GM21576 (cell line): ENCODE measurements at regions not wholly inside any gene's neighbourhood (a gene's known extent, or its start where the extent isn't known, plus 50 kb on each side); places are given as distances from the start of the nearest gene placed in this dataset.
"Not testable (repeated sequence)": the region's sequence is repeated elsewhere in the genome, so short reads cannot be mapped to it uniquely, and the experiment has no call there.

ENCODE experiments used
- ATAC-seq: cut with Tn5 transposase; IDR thresholded peaks from one replicate; pipeline ENCODE4 v1.9.1; 2021; ENCODE audit warnings: mild to moderate bottlenecking, moderate library complexity; ENCODE audit not compliant: unreplicated experiment

DNA sequence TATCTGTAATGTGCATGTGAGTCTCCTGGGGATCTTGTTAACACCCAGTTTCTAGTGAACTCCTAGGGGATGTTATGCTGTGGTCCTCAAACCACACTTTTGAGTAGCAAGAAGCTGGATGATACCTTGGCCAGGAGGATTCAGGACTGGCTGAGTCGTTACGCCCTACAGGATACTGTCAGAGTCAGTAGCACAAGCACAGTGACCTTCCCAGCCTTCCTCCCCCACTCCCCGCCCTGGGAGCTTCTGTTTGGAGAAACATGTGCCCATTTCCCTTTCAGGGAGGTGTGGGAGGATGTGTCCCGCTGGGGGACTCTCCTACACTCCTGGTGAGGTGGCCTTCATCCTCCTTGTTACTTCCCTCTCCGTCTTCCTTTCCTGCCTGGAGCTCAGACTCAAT is 76.4 kb upstream of the TRPM1 start:
- no peak for ATAC-seq

DNA sequence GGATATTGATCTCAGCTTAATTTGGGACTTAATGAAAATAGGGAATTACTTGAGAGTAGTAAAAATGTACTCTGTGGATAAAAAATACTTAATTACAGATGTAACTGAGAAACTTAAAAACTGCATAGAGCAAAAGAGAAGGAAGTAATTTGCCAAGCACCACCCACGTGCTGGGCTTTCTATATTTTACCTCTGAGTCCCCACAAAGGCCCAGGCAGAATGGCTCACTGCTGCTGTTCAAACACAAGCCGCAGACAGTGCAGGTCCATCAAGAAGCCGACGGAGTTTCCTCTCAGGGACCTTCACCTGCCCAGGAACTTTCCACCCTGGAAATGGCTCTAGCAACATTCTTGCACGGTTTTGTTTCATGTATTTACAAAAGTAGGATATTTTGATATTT is 77.2 kb upstream of the TRPM1 start:
- no peak for ATAC-seq

DNA sequence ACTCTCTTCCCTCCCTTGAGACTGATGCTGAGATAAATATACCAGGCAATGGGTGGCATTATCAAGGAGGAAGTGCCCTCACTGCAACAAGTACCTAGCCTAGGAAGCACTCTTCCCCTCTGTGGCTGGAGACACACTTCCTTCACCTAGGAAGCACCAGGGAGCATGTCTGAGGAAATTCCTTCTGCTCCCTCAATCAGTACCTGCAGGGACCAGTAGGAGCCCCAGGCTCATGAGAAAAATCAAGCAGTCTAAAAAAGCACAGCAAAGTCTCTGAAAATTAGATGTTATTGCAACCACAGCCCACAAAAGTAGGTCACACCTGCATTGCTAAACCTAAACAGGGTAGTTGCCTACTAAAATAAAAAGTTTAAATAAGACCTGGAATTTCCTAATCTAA is 78.2 kb upstream of the TRPM1 start:
- ATAC-seq: no peak

- ATAC-seq: no peak
Observed at GRCh38 chr15:31193291-31193690, 91.8 kb upstream of the TRPM1 start.

DNA sequence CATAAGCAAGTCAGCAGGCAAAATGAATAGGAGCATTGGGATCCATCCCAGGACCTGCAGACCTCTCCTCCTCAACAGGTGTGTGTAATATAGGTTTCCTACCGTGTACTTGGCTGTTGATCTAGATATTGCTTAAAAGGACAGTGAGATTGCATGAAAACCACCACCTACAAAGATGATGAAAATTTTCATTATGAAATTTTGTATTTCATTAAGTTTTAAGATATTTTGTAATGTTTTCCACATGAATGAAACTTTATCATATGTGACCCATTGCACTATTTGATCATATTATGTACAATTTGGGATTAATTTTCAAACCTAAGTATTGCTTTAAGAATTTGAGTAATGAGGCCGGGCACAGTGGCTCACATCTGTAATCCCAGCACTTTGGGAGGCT is 94.3 kb upstream of the TRPM1 start:
- no peak for ATAC-seq

DNA sequence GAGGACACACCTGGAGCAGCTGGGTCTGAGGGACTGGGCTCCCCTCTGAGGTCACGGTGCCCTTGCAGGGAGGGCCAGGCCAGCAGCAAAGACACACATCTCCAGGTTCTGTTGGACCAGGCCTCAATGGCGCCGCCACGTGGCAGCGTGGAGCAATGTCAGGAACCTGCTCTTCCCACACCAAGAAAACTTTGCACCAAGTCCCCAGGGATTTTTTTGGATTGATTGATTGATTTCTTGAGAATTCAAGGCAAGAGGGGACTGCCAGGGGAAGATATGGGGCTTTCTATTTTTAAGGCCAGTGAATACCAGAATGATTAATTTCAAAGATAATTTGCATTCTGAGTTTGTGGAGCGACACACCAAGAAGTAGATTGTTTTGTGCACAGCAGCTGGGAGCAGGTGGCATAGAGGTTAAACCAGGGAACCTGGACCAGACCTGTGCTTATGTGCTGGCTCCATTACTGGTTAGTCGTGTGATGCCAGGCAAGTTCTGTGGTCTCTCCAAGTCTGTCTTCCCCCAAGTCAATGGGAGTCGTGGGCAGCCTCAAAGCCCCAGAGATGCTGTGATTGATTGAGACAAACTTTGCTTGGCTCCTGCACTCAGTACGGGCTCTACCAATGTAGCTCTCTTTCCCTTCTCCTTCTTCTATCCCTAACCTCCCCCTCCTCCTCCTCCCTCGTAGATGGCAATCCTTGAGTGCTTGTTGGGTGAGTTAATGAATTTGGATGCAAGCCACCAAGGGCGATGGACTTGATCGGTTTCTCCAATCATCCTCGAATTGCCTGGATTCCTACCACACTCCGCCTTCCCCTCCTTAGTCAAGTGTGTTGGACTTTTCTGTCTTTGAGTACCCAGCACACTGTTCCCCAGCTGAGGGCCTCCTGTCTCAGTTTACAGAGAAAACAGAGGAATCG is 96.2 kb upstream of the TRPM1 start:
- ATAC-seq: no peak

- no peak for ATAC-seq
Observed at GRCh38 chr15:31200735-31201151, 99.2 kb upstream of the TRPM1 start.

DNA sequence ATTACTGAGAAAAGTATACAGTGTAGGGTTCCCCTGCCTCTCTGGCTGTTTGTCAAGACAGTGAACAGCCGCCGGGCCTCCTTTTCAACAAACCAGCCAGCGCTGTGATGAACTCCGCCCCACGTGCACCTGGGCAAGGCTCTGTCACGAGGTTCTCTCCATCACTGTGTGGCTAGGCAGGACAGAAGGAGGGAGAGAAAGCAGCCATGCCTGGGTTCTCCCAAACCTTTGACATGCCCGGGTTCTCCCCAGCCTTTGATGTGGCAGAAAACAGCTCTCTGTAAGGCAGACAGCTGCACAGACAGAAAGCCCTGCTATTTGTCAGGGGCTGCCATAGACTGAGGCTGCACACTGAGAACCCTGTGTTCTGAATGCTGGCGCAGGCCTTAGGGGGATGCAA is 101.4 kb upstream of the TRPM1 start:
- ATAC-seq: no peak

DNA sequence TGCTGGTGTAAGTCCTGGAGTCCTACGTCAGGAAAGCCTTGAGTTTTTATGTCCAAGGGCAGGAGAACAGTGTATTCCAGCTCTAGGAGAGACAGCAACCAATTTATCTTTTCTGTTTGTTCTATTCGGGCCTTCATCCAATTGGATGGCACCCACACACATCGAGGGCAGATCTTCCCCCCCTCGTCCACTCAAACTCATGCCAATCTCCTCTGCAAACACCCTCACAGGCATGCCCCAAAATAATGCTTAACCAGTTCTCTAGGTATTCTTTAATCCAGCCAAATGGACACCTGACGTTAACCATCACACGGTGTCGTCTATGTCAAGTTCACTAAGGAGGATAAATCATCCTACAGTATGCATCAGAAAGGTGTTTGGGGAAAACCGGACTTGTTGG is 102.5 kb upstream of the TRPM1 start:
- no peak for ATAC-seq

DNA sequence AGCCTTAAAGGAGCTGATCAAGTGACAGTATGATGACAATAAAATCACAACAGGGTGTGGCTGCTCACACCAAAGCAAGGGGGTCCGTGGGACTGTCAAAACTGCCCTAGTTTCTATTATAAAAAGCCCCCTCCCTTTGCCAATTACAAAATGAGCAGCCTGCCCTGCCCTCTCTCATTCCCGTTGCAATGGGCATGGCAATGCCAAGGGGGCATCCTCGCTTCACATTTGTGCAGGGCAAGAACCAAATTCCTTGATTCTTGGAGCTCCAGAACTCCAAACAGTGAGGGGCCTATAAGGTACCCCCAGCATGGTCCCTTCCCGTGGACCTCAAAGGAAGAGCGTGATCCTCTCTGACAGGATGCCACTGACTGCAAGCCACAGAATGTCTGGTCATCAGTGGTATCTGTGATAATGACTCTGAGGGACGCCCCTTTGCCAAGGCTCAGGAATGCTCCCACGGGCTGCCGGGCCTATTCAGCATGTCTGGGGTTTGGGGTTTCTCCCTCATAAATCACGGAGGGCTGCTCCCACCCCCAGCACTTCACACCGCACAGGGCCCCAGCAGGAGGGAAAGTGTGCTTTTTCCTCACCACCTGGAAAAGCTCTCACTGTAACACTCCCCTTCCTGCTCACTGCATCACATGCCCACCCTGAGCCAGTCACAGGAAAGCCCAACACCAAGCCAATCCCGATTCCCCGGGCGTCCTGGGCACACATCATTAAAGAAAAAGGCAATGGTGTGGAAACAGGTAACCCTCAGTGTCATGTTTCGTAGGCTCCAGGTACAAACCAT is 105.1 kb upstream of the TRPM1 start:
- no peak for ATAC-seq

DNA sequence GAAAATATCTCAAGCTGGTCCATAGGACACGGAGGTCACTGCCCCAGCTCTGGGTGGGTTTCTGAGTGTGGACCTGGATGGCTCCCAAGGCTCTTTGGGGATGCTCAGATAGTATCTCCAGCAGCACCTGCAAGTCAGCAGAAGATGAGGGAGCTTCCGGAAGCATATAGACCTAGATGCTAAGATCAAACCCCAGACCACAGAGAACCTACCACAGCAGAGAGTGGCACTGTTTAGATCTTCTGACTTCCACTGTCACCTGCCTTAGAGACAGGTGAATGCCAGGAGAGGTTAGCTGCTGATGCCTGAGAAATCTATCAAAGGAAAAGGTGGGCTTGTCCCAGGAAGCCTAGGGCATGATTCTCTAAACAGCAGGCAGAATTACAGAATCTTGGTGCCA is 105.7 kb upstream of the TRPM1 start:
- no peak for ATAC-seq

DNA sequence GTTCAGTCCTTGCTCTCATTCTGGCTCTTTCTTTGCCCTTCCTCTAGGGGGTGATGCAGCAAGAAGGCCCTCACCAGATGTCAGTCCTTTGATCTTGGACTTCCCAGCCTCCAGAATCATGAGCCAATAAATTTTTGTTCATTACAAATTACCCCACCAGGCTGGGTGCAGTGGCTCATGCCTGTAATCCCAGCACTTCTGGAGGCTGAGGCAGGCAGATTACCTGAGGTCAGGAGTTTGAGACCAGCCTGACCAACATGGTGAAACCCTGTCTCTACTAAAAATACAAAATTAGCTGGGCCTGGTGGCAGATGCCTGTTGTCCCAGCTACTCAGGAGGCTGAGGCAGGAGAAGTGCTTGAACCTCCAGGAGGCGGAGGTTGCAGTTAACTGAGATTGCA is 106.3 kb upstream of the TRPM1 start:
- ATAC-seq: not testable (repeated sequence)

DNA sequence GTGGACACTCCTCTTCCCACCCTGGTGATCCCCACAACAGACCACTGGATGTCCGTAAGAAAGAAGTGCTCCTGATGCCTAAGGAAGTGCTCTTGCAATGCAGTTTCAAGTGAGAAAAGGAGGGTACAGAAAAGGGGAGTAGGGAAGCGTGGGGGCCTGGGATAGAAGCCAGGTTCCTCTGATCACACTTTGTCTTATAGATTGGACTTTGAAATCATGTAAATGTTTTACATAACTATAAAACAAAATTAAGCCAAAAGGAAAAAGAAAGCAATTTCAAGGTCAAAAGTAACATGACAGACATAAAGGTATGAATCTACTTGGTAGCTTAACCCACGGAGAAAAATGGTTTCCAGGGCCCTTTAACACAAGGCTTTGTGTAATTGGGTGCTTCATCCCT is 107.3 kb upstream of the TRPM1 start:
- ATAC-seq: no peak

DNA sequence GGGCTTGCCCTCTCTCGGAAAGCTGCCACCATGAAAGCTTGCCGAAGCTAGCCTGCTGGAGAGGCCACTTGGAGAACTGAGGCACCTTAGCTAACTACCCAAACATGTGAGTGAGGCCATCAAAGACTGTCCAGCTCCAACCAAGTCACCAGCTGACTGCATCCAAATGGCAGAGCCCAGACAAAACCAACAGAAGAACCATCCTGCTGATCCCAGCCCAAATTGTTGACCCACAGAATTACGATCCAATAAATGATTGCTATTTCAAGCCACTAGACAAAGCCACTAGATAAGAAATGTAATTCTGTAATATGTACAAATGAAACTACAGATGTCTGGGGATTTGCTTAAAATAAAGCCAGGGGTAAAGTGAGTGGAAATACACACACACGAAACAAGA is 109.8 kb upstream of the TRPM1 start:
- ATAC-seq: no peak

DNA sequence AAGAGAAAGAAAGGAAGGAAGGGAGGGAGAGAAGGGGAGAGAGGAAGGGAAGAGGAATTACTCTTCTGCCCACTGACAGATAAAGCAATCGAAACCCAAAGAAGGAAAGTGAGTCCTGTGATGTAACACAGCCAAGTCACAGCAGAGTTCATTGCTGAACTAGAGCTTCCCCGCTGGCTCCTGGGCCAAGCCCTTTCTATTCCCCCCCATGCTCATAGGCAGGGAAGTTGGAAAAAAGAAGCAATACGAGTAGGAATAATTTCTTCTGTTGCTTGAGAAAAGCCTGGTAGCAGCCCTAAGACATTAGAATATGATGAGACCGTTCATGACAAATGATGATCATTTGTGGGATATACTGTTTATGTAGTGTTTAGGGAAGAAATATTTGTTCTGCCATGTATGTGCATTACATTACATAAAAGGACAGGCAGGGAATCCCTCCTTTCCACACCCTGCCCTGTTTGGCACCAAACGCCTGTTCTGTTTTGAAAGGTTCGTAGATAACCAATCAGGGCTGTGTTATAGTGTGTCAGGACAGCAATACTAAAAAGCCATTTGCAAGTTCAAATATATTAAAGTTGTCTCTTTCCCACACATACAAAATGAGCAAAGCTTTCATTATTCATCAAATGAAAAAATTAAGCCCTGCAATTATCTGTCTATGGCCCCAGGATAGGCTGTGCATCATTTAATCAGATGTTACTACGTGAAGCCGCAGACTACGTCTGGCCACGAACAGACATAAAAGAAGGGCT is 111.0 kb upstream of the TRPM1 start:
- ATAC-seq: no peak

DNA sequence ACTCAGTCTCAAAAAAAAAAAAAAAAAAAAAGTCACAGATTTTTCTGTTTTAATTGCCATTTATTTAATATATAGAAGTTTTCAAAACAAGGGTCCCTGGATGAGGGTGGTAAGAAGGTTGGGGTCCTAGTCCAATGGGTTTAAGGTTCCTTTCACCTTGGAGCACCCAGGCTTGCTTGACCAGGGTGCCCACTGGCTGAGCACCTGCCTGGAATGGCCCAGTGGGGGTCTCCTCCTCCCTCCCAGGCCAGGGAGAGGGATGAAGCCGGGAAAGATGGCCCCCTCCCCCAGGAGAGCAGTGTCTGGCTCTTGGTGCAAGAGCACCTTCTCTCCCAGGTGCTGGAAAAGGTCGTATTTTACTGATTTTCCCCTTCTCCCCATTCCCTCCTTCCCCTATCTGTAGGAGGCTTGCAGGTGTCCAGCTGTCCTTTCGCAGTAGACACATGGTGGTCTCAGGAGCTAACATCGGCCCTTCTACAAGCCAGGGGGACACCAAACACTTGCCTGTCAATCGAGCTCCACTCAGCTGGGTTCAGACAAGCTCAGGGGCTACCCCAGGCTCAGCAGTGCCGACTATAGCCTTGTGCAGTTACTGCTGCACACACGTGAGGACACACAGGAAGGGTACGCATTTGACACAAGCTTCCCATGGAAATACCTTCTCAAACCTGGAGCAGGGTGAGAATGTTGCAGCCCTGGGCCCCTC is 112.3 kb upstream of the KLF13 start:
- ATAC-seq: no peak

DNA sequence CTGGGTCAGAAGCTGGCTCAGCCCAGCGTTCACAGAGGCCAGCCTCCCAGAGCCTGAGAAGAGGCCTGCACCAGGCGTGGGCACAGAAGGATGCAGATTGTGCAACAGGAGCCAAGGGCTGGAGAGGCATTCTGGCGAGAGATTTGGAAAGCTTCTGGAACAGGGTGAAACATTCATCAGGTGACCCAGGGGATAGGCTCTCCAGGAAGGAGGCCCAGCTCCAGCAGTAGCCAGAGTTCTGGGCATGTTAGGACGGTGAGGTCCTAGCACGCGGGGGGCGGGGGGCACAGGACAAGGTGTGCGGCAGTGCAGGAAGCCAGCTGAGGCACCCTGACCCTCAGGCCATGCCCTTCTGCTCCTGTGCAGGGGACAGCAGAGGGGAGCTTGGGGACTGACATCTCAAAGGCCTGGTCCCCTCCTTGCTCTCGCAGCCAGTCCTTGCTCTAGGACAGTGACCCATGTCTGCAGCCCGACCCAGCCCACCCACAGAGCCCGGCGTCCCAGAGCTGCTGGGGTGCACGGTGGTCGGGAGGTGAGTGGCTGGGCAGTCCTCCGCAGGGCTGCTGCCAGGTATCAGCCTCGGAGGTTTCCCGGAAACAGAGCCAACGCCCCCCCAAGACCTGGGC is 111.7 kb upstream of the KLF13 start:
- peak; percentile 9 for ATAC-seq

DNA sequence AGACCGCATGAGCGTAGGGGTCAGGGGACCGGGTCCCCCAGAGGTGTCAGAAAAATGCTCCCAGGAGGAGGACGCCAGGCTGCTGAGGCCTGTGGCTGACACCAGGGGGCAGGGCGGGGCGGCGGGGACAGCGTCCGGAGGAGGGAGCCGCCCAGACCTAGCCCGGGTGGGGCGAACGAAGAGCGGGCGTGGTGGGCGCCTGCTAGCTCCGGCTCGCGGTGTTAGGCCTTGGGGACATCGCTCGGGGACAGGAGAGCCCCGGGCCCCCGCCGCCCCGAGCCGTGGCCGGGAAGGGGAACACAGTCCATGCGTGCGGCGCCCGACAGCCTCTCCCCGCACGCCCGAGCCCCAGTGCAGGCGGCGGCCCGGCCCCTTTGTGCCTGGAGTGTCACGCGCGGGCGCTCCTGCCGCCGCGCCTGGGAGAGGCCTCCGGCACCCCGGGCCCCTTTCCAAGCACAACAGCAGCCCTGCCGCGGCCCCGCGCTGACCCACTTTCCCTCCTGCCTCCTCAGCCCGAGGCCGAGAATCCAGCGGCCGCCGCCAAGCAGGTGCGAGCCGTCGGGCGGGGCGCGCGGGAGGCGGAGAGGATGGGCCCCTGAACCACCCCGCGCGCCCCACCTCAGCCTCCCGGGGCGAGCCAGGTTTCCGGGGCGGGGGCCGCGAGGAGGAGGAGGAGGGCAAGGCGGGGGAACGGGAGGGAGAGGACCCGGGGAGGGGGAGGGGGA is 111.0 kb upstream of the KLF13 start:
- ATAC-seq: peak; percentile 67

- peak; percentile 37 for ATAC-seq
Observed at GRCh38 chr15:31216215-31216911, 110.3 kb upstream of the KLF13 start.
